ENCODE measurements at regions not wholly inside any gene's neighbourhood (a gene's known extent, or its start where the extent isn't known, plus 50 kb on each side); places are given as distances from the start of the nearest gene placed in this dataset.

GRCh38 chrX:8319359-8319758 is 145.3 kb upstream of the VCX3B start:
- no peak for DNase-seq (ENCODE audit: low read depth)
- TF ChIP-seq CTCF (IDR thresholded peaks at IDR 0.05; ENCODE audit: insufficient read depth, low read length, poor library complexity, severe bottlenecking), result no peak
- Histone ChIP-seq H3K4me3 (ENCODE audit: low read depth, low read length) (no peak overlapping the region), H3K36me3 (ENCODE audit: control insufficient read depth, insufficient read depth, low read length) (no peaks in the 10 kb centered on the region), H3K27me3 (ENCODE audit: control insufficient read depth, insufficient read depth, low read length) (no peaks in the 10 kb centered on the region)

- TF ChIP-seq CTCF (IDR thresholded peaks at IDR 0.05; ENCODE audit: insufficient read depth, low read length, poor library complexity, severe bottlenecking), result no peak
Observed at GRCh38 chrX:8323356-8323755, 141.3 kb upstream of the VCX3B start.

GRCh38 chrX:8341814-8342590 is 122.6 kb upstream of the VCX3B start:
- no peak overlapping the region for H3K4me3 ChIP-seq (ENCODE audit: low read depth, low read length)
- no peaks in the 10 kb centered on the region for H3K36me3 ChIP-seq (ENCODE audit: control insufficient read depth, insufficient read depth, low read length)
- H3K27me3 ChIP-seq (ENCODE audit: control insufficient read depth, insufficient read depth, low read length), result no peaks in the 10 kb centered on the region
- TF ChIP-seq CTCF (IDR thresholded peaks at IDR 0.05; ENCODE audit: insufficient read depth, low read length, poor library complexity, severe bottlenecking), result no peak
- DNase-seq (ENCODE audit: low read depth), result no peak

More at GRCh38 chrX:8323356-8323755, 141.3 kb upstream of the VCX3B start:
- no peaks in the 10 kb centered on the region for H3K27me3 ChIP-seq (ENCODE audit: control insufficient read depth, insufficient read depth, low read length)
- no peak for DNase-seq (ENCODE audit: low read depth)
- no peaks in the 10 kb centered on the region for H3K36me3 ChIP-seq (ENCODE audit: control insufficient read depth, insufficient read depth, low read length)
- H3K4me3 ChIP-seq (ENCODE audit: low read depth, low read length), result no peak overlapping the region

- Histone ChIP-seq H3K4me3 (ENCODE audit: low read depth, low read length) (no peak overlapping the region), H3K36me3 (ENCODE audit: control insufficient read depth, insufficient read depth, low read length) (no peaks in the 10 kb centered on the region), H3K27me3 (ENCODE audit: control insufficient read depth, insufficient read depth, low read length) (no peaks in the 10 kb centered on the region)
- TF ChIP-seq CTCF (IDR thresholded peaks at IDR 0.05; ENCODE audit: insufficient read depth, low read length, poor library complexity, severe bottlenecking), result no peak
- peak; percentile 52 for DNase-seq (ENCODE audit: low read depth)
Observed at GRCh38 chrX:8345473-8345872, 119.2 kb upstream of the VCX3B start.

GRCh38 chrX:8346060-8346459 is 118.6 kb upstream of the VCX3B start:
- no peaks in the 10 kb centered on the region for H3K36me3 ChIP-seq (ENCODE audit: control insufficient read depth, insufficient read depth, low read length)
- no peak for TF ChIP-seq CTCF (IDR thresholded peaks at IDR 0.05; ENCODE audit: insufficient read depth, low read length, poor library complexity, severe bottlenecking)
- no peak for DNase-seq (ENCODE audit: low read depth)
- no peaks in the 10 kb centered on the region for H3K27me3 ChIP-seq (ENCODE audit: control insufficient read depth, insufficient read depth, low read length)
- H3K4me3 ChIP-seq (ENCODE audit: low read depth, low read length), result no peak overlapping the region

GRCh38 chrX:8346892-8347291 is 117.7 kb upstream of the VCX3B start:
- no peak overlapping the region for H3K4me3 ChIP-seq (ENCODE audit: low read depth, low read length)
- no peak for TF ChIP-seq CTCF (IDR thresholded peaks at IDR 0.05; ENCODE audit: insufficient read depth, low read length, poor library complexity, severe bottlenecking)
- no peaks in the 10 kb centered on the region for H3K36me3 ChIP-seq (ENCODE audit: control insufficient read depth, insufficient read depth, low read length)
- DNase-seq (ENCODE audit: low read depth), result no peak
- H3K27me3 ChIP-seq (ENCODE audit: control insufficient read depth, insufficient read depth, low read length), result no peaks in the 10 kb centered on the region

Measured in kidney epithelial cell (primary cell).